ENCODE measurements at regions not wholly inside any gene's neighbourhood (a gene's known extent, or its start where the extent isn't known, plus 50 kb on each side); places are given as distances from the start of the nearest gene placed in this dataset.

DNA sequence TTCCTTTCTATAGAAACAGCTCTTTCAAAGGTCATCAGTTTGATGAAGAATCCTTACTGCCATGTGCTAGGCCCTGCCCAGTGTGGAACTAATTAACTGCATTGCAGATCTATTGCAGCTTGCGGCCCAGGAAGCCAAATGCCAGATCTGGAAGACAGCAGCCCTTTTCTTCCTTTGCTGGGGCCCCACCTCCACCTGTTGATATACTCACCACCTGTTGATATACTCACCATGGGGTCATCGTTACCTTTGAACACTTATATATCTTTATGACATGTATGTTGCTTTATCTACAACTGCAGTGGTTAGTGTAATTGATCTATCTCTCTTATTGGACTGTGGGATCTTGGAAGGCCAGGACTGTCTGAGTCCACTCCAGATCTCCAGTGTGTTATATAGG lies 292.5 kb downstream of the ATP23 start:
- TF ChIP-seq, protein P1, sequence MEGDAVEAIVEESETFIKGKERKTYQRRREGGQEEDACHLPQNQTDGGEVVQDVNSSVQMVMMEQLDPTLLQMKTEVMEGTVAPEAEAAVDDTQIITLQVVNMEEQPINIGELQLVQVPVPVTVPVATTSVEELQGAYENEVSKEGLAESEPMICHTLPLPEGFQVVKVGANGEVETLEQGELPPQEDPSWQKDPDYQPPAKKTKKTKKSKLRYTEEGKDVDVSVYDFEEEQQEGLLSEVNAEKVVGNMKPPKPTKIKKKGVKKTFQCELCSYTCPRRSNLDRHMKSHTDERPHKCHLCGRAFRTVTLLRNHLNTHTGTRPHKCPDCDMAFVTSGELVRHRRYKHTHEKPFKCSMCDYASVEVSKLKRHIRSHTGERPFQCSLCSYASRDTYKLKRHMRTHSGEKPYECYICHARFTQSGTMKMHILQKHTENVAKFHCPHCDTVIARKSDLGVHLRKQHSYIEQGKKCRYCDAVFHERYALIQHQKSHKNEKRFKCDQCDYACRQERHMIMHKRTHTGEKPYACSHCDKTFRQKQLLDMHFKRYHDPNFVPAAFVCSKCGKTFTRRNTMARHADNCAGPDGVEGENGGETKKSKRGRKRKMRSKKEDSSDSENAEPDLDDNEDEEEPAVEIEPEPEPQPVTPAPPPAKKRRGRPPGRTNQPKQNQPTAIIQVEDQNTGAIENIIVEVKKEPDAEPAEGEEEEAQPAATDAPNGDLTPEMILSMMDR (IDR thresholded peaks at IDR 0.05; ENCODE audit: borderline replicate concordance, extremely low read depth, low read length, poor library complexity, severe bottlenecking) = no peak
- no peak for TF ChIP-seq EZH2 (IDR thresholded peaks at IDR 0.05; ENCODE audit: borderline replicate concordance, low read depth, low read length, severe bottlenecking)
